HFFc6 (cell line): ENCODE measurements at regions not wholly inside any gene's neighbourhood (a gene's known extent, or its start where the extent isn't known, plus 50 kb on each side); places are given as distances from the start of the nearest gene placed in this dataset.

Source experiments
- DNase-seq: peaks from one replicate; pipeline ENCODE4 v3.0.0-alpha.2; 2018
- H3K27ac Mint-ChIP-seq: 2 replicates; pipeline ENCODE4 v1.8.0; 2020; ENCODE audit warnings: mild to moderate bottlenecking, mixed read lengths
- H3K27me3 Mint-ChIP-seq: 2 replicates; pipeline ENCODE4 v1.8.0; 2021; ENCODE audit warnings: mild to moderate bottlenecking, moderate library complexity, mixed read lengths; ENCODE audit not compliant: insufficient read depth
- H3K36me3 Mint-ChIP-seq: 2 replicates; pipeline ENCODE4 v1.8.0; 2021; ENCODE audit warnings: low read depth, mixed read lengths
- H3K4me1 Mint-ChIP-seq: 2 replicates; pipeline ENCODE4 v1.8.0; 2020; ENCODE audit warnings: low read depth, mixed read lengths
- H3K4me3 Mint-ChIP-seq: 2 replicates; pipeline ENCODE4 v1.8.0; 2020; ENCODE audit warnings: mild to moderate bottlenecking, moderate library complexity, mixed read lengths
- H3K9me3 Mint-ChIP-seq: 2 replicates; pipeline ENCODE4 v1.8.0; 2020; ENCODE audit warnings: mild to moderate bottlenecking, mixed read lengths
- CTCF ChIP-seq: fragments of 200-600 bp; sonication (generic); IDR thresholded peaks from 2 replicates; pipeline ENCODE4 v1.5.0; 2021; ENCODE audit warnings: antibody characterized with exemption, mild to moderate bottlenecking

- Mint-ChIP-seq H3K4me1 (peaks cover 74% of the 10 kb centered on the region), H3K27ac (peak overlapping the region; percentile 97), H3K9me3 (no peaks in the 10 kb centered on the region), H3K27me3 (peaks cover 4% of the 10 kb centered on the region), H3K36me3 (peaks cover 16% of the 10 kb centered on the region; the same call in 1 of the 2 replicates), H3K4me3 (peak overlapping the region; percentile 84)
- DNase-seq = peak; percentile 71
- no peak for TF ChIP-seq CTCF
These were observed 85.2 kb downstream of the GLI2 start for GRCh38 chr2:120820953-120821279.

- peak overlapping the region; percentile 84 for H3K4me3 Mint-ChIP-seq
- peaks cover 16% of the 10 kb centered on the region; the same call in 1 of the 2 replicates for H3K36me3 Mint-ChIP-seq
- peaks cover 4% of the 10 kb centered on the region for H3K27me3 Mint-ChIP-seq
- peaks cover 81% of the 10 kb centered on the region for H3K4me1 Mint-ChIP-seq
- no peak for TF ChIP-seq CTCF
- H3K27ac Mint-ChIP-seq = peak overlapping the region; percentile 97
- no peaks in the 10 kb centered on the region for H3K9me3 Mint-ChIP-seq
- no peak for DNase-seq
These were observed 85.9 kb downstream of the GLI2 start for GRCh38 chr2:120821446-120822160.

GRCh38 chr2:120822933-120823332 is 87.3 kb downstream of the GLI2 start:
- Mint-ChIP-seq H3K27ac (0 out of 2 replicates have a peak overlapping the region, but pooled peaks have one; percentile 31), H3K4me1 (peaks cover 72% of the 10 kb centered on the region), H3K36me3 (peaks cover 9% of the 10 kb centered on the region; the same call in 1 of the 2 replicates), H3K27me3 (peaks cover 4% of the 10 kb centered on the region; the same call in 1 of the 2 replicates), H3K9me3 (no peaks in the 10 kb centered on the region), H3K4me3 (no peak overlapping the region; the same call in 1 of the 2 replicates)
- TF ChIP-seq CTCF = no peak
- DNase-seq = no peak

GRCh38 chr2:120823551-120823950 is 87.9 kb downstream of the GLI2 start:
- H3K4me3 Mint-ChIP-seq = no peak overlapping the region; the same call in 1 of the 2 replicates

GRCh38 chr2:120824246-120824645 is 88.6 kb downstream of the GLI2 start:
- no peak overlapping the region for H3K4me3 Mint-ChIP-seq
- no peak for DNase-seq
- no peaks in the 10 kb centered on the region for H3K9me3 Mint-ChIP-seq
- peaks cover 64% of the 10 kb centered on the region for H3K4me1 Mint-ChIP-seq
- no peak overlapping the region for H3K27ac Mint-ChIP-seq
- peaks cover 2% of the 10 kb centered on the region; the same call in 1 of the 2 replicates for H3K27me3 Mint-ChIP-seq
- no peak for TF ChIP-seq CTCF
- peaks cover 17% of the 10 kb centered on the region; the same call in 1 of the 2 replicates for H3K36me3 Mint-ChIP-seq

More at GRCh38 chr2:120823551-120823950, 87.9 kb downstream of the GLI2 start:
- Mint-ChIP-seq H3K27me3 (peaks cover 3% of the 10 kb centered on the region; the same call in 1 of the 2 replicates), H3K4me1 (peaks cover 65% of the 10 kb centered on the region), H3K36me3 (peaks cover 11% of the 10 kb centered on the region; the same call in 1 of the 2 replicates), H3K27ac (no peak overlapping the region), H3K9me3 (no peaks in the 10 kb centered on the region)
- no peak for DNase-seq
- TF ChIP-seq CTCF = no peak
